ENCODE measurements at regions not wholly inside any gene's neighbourhood (a gene's known extent, or its start where the extent isn't known, plus 50 kb on each side); places are given as distances from the start of the nearest gene placed in this dataset.
"Not testable (repeated sequence)": the region's sequence is repeated elsewhere in the genome, so short reads cannot be mapped to it uniquely, and the experiment has no call there.

- DNase-seq, result no peak
Measured at GRCh38 chr2:146741260-146741659, 1103.6 kb upstream of the ACVR2A start.

- DNase-seq, result no peak
Measured at GRCh38 chr2:146734821-146735190, 1110.0 kb upstream of the ACVR2A start.

GRCh38 chr2:146734042-146734820 is 1110.6 kb upstream of the ACVR2A start:
- peak; percentile 70 to 72 for DNase-seq

GRCh38 chr2:146730882-146731281 is 1113.9 kb upstream of the ACVR2A start:
- no peak for DNase-seq

GRCh38 chr2:146721486-146721885 is 1123.3 kb upstream of the ACVR2A start:
- DNase-seq, result no peak

GRCh38 chr2:146720170-146720569 is 1124.7 kb upstream of the ACVR2A start:
- no peak for DNase-seq

- DNase-seq, result no peak
Measured at GRCh38 chr2:146716591-146716990, 1128.2 kb upstream of the ACVR2A start.

GRCh38 chr2:146709004-146709403 is 1135.8 kb upstream of the ACVR2A start:
- no peak for DNase-seq

- DNase-seq, result no peak
Measured at GRCh38 chr2:146701183-146701582, 1143.6 kb upstream of the ACVR2A start.

- no peak for DNase-seq
Measured at GRCh38 chr2:146697307-146697706, 1147.5 kb upstream of the ACVR2A start.

- DNase-seq, result not testable (repeated sequence)
Measured at GRCh38 chr2:146696787-146697186, 1148.0 kb upstream of the ACVR2A start.

- DNase-seq, result no peak
Measured at GRCh38 chr2:146681991-146682390, 1162.8 kb upstream of the ACVR2A start.

GRCh38 chr2:146678516-146678915 is 1166.3 kb upstream of the ACVR2A start:
- no peak for DNase-seq

- DNase-seq, result no peak
Measured at GRCh38 chr2:146677280-146677679, 1167.5 kb upstream of the ACVR2A start.

- no peak for DNase-seq
Measured at GRCh38 chr2:146669735-146670134, 1175.1 kb upstream of the ACVR2A start.

- no peak for DNase-seq
Measured at GRCh38 chr2:146666340-146666739, 1178.5 kb upstream of the ACVR2A start.

GRCh38 chr2:146665800-146666199 is 1179.0 kb upstream of the ACVR2A start:
- DNase-seq, result no peak

- peak; percentile 2 to 9 for DNase-seq
Measured at GRCh38 chr2:146661473-146662096, 1183.2 kb upstream of the ACVR2A start.

GRCh38 chr2:146659976-146660375 is 1184.9 kb upstream of the ACVR2A start:
- no peak for DNase-seq

- no peak for DNase-seq
Measured at GRCh38 chr2:146652311-146652710, 1192.5 kb upstream of the ACVR2A start.

- no peak for DNase-seq
Measured at GRCh38 chr2:146651361-146651760, 1193.5 kb upstream of the ACVR2A start.

GRCh38 chr2:146642066-146642465 is 1202.8 kb upstream of the ACVR2A start:
- no peak for DNase-seq

GRCh38 chr2:146634230-146635097 is 1210.4 kb upstream of the ACVR2A start:
- DNase-seq, result no peak

GRCh38 chr2:146633159-146633558 is 1211.7 kb upstream of the ACVR2A start:
- DNase-seq, result no peak
